ENCODE measurements at regions not wholly inside any gene's neighbourhood (a gene's known extent, or its start where the extent isn't known, plus 50 kb on each side); places are given as distances from the start of the nearest gene placed in this dataset.

GRCh38 chr7:41633690-41634089 lies 69.2 kb downstream of the INHBA start:
- Histone ChIP-seq H2AFZ (ENCODE audit: low read length, unreplicated experiment) (no peak overlapping the region), H3K4me1 (ENCODE audit: control insufficient read depth, insufficient read depth, low read length, unreplicated experiment) (no peaks in the 10 kb centered on the region), H3K79me2 (ENCODE audit: control insufficient read depth, insufficient read depth, low read length, unreplicated experiment) (no peaks in the 10 kb centered on the region), H3K4me3 (ENCODE audit: low read depth, low read length) (no peak overlapping the region), H3K36me3 (ENCODE audit: insufficient read depth, low read length) (no peaks in the 10 kb centered on the region), H3K27ac (ENCODE audit: low read depth, low read length) (no peak overlapping the region), H3K27me3 (ENCODE audit: insufficient read depth, low read length) (no peaks in the 10 kb centered on the region)

- H3K36me3 ChIP-seq (ENCODE audit: insufficient read depth, low read length) = no peaks in the 10 kb centered on the region
Observed at GRCh38 chr7:41630741-41631140, 72.1 kb downstream of the INHBA start.

GRCh38 chr7:41629711-41630111 lies 73.2 kb downstream of the INHBA start:
- H3K27me3 ChIP-seq (ENCODE audit: insufficient read depth, low read length) = no peaks in the 10 kb centered on the region
- H3K4me1 ChIP-seq (ENCODE audit: control insufficient read depth, insufficient read depth, low read length, unreplicated experiment) = peaks cover 3% of the 10 kb centered on the region
- H3K4me3 ChIP-seq (ENCODE audit: low read depth, low read length) = no peak overlapping the region
- H3K27ac ChIP-seq (ENCODE audit: low read depth, low read length) = no peak overlapping the region
- H2AFZ ChIP-seq (ENCODE audit: low read length, unreplicated experiment) = no peak overlapping the region
- H3K79me2 ChIP-seq (ENCODE audit: control insufficient read depth, insufficient read depth, low read length, unreplicated experiment) = no peaks in the 10 kb centered on the region
- H3K36me3 ChIP-seq (ENCODE audit: insufficient read depth, low read length) = no peaks in the 10 kb centered on the region

More at GRCh38 chr7:41630741-41631140, 72.1 kb downstream of the INHBA start:
- Histone ChIP-seq H3K79me2 (ENCODE audit: control insufficient read depth, insufficient read depth, low read length, unreplicated experiment) (no peaks in the 10 kb centered on the region), H2AFZ (ENCODE audit: low read length, unreplicated experiment) (no peak overlapping the region), H3K4me3 (ENCODE audit: low read depth, low read length) (no peak overlapping the region), H3K27me3 (ENCODE audit: insufficient read depth, low read length) (no peaks in the 10 kb centered on the region), H3K27ac (ENCODE audit: low read depth, low read length) (no peak overlapping the region), H3K4me1 (ENCODE audit: control insufficient read depth, insufficient read depth, low read length, unreplicated experiment) (no peaks in the 10 kb centered on the region)

- Histone ChIP-seq H3K27ac (ENCODE audit: low read depth, low read length) (no peak overlapping the region), H3K27me3 (ENCODE audit: insufficient read depth, low read length) (no peaks in the 10 kb centered on the region), H2AFZ (ENCODE audit: low read length, unreplicated experiment) (no peak overlapping the region), H3K4me1 (ENCODE audit: control insufficient read depth, insufficient read depth, low read length, unreplicated experiment) (peaks cover 4% of the 10 kb centered on the region), H3K79me2 (ENCODE audit: control insufficient read depth, insufficient read depth, low read length, unreplicated experiment) (no peaks in the 10 kb centered on the region), H3K4me3 (ENCODE audit: low read depth, low read length) (no peak overlapping the region), H3K36me3 (ENCODE audit: insufficient read depth, low read length) (no peaks in the 10 kb centered on the region)
Observed at GRCh38 chr7:41628901-41629300, 74.0 kb downstream of the INHBA start.

GRCh38 chr7:41627645-41628298 lies 75.1 kb downstream of the INHBA start:
- Histone ChIP-seq H3K79me2 (ENCODE audit: control insufficient read depth, insufficient read depth, low read length, unreplicated experiment) (no peaks in the 10 kb centered on the region), H3K27ac (ENCODE audit: low read depth, low read length) (no peak overlapping the region), H3K36me3 (ENCODE audit: insufficient read depth, low read length) (no peaks in the 10 kb centered on the region), H3K4me3 (ENCODE audit: low read depth, low read length) (no peak overlapping the region), H2AFZ (ENCODE audit: low read length, unreplicated experiment) (no peak overlapping the region), H3K4me1 (ENCODE audit: control insufficient read depth, insufficient read depth, low read length, unreplicated experiment) (peaks cover 4% of the 10 kb centered on the region), H3K27me3 (ENCODE audit: insufficient read depth, low read length) (no peaks in the 10 kb centered on the region)

GRCh38 chr7:41624818-41625217 lies 78.1 kb downstream of the INHBA start:
- Histone ChIP-seq H3K27ac (ENCODE audit: low read depth, low read length) (no peak overlapping the region), H3K79me2 (ENCODE audit: control insufficient read depth, insufficient read depth, low read length, unreplicated experiment) (no peaks in the 10 kb centered on the region), H3K36me3 (ENCODE audit: insufficient read depth, low read length) (no peaks in the 10 kb centered on the region), H3K27me3 (ENCODE audit: insufficient read depth, low read length) (no peaks in the 10 kb centered on the region; the same call in 1 of the 2 replicates), H3K4me1 (ENCODE audit: control insufficient read depth, insufficient read depth, low read length, unreplicated experiment) (peaks cover 4% of the 10 kb centered on the region), H2AFZ (ENCODE audit: low read length, unreplicated experiment) (no peak overlapping the region), H3K4me3 (ENCODE audit: low read depth, low read length) (no peak overlapping the region)

- Histone ChIP-seq H3K36me3 (ENCODE audit: insufficient read depth, low read length) (no peaks in the 10 kb centered on the region), H3K27me3 (ENCODE audit: insufficient read depth, low read length) (no peaks in the 10 kb centered on the region; the same call in 1 of the 2 replicates), H3K4me1 (ENCODE audit: control insufficient read depth, insufficient read depth, low read length, unreplicated experiment) (peaks cover 4% of the 10 kb centered on the region), H3K79me2 (ENCODE audit: control insufficient read depth, insufficient read depth, low read length, unreplicated experiment) (no peaks in the 10 kb centered on the region), H3K27ac (ENCODE audit: low read depth, low read length) (no peak overlapping the region), H3K4me3 (ENCODE audit: low read depth, low read length) (no peak overlapping the region), H2AFZ (ENCODE audit: low read length, unreplicated experiment) (no peak overlapping the region)
Observed at GRCh38 chr7:41621953-41622831, 80.7 kb downstream of the INHBA start.

GRCh38 chr7:41617987-41618386 lies 84.9 kb downstream of the INHBA start:
- Histone ChIP-seq H3K36me3 (ENCODE audit: insufficient read depth, low read length) (no peaks in the 10 kb centered on the region), H3K79me2 (ENCODE audit: control insufficient read depth, insufficient read depth, low read length, unreplicated experiment) (no peaks in the 10 kb centered on the region), H3K27ac (ENCODE audit: low read depth, low read length) (no peak overlapping the region), H3K4me1 (ENCODE audit: control insufficient read depth, insufficient read depth, low read length, unreplicated experiment) (no peaks in the 10 kb centered on the region), H3K27me3 (ENCODE audit: insufficient read depth, low read length) (no peaks in the 10 kb centered on the region; the same call in 1 of the 2 replicates), H2AFZ (ENCODE audit: low read length, unreplicated experiment) (no peak overlapping the region), H3K4me3 (ENCODE audit: low read depth, low read length) (no peak overlapping the region)

GRCh38 chr7:41612798-41613197 lies 90.1 kb downstream of the INHBA start:
- H3K79me2 ChIP-seq (ENCODE audit: control insufficient read depth, insufficient read depth, low read length, unreplicated experiment) = no peaks in the 10 kb centered on the region
- H3K4me3 ChIP-seq (ENCODE audit: low read depth, low read length) = no peak overlapping the region
- no peak overlapping the region for H2AFZ ChIP-seq (ENCODE audit: low read length, unreplicated experiment)
- H3K27ac ChIP-seq (ENCODE audit: low read depth, low read length) = no peak overlapping the region
- no peaks in the 10 kb centered on the region for H3K4me1 ChIP-seq (ENCODE audit: control insufficient read depth, insufficient read depth, low read length, unreplicated experiment)
- no peaks in the 10 kb centered on the region for H3K36me3 ChIP-seq (ENCODE audit: insufficient read depth, low read length)
- H3K27me3 ChIP-seq (ENCODE audit: insufficient read depth, low read length) = no peaks in the 10 kb centered on the region

GRCh38 chr7:41612386-41612785 lies 90.5 kb downstream of the INHBA start:
- Histone ChIP-seq H3K4me3 (ENCODE audit: low read depth, low read length) (no peak overlapping the region), H3K36me3 (ENCODE audit: insufficient read depth, low read length) (no peaks in the 10 kb centered on the region), H3K4me1 (ENCODE audit: control insufficient read depth, insufficient read depth, low read length, unreplicated experiment) (no peaks in the 10 kb centered on the region), H2AFZ (ENCODE audit: low read length, unreplicated experiment) (no peak overlapping the region), H3K27me3 (ENCODE audit: insufficient read depth, low read length) (no peaks in the 10 kb centered on the region), H3K27ac (ENCODE audit: low read depth, low read length) (no peak overlapping the region), H3K79me2 (ENCODE audit: control insufficient read depth, insufficient read depth, low read length, unreplicated experiment) (no peaks in the 10 kb centered on the region)

- Histone ChIP-seq H2AFZ (ENCODE audit: low read length, unreplicated experiment) (no peak overlapping the region), H3K79me2 (ENCODE audit: control insufficient read depth, insufficient read depth, low read length, unreplicated experiment) (no peaks in the 10 kb centered on the region), H3K4me3 (ENCODE audit: low read depth, low read length) (no peak overlapping the region), H3K27me3 (ENCODE audit: insufficient read depth, low read length) (no peaks in the 10 kb centered on the region), H3K4me1 (ENCODE audit: control insufficient read depth, insufficient read depth, low read length, unreplicated experiment) (no peaks in the 10 kb centered on the region), H3K27ac (ENCODE audit: low read depth, low read length) (no peak overlapping the region), H3K36me3 (ENCODE audit: insufficient read depth, low read length) (no peaks in the 10 kb centered on the region)
Observed at GRCh38 chr7:41608447-41608846, 94.4 kb downstream of the INHBA start.
